Activated CD4-positive, alpha-beta T cell treated with anti-CD3 and anti-CD28 coated beads, Interleukin-2, Interleukin-4, amounts not matched to agents 100 ng/mL and 50 ng/mL, durations not matched to agents 16 hours and 8 hours (primary cell): ENCODE measurements at regions not wholly inside any gene's neighbourhood (a gene's known extent, or its start where the extent isn't known, plus 50 kb on each side); places are given as distances from the start of the nearest gene placed in this dataset.

Experiments used
- DNase-seq: peaks from one replicate; pipeline ENCODE4 v3.0.0-alpha.2; 2020; ENCODE audit warnings: low spot score

DNA sequence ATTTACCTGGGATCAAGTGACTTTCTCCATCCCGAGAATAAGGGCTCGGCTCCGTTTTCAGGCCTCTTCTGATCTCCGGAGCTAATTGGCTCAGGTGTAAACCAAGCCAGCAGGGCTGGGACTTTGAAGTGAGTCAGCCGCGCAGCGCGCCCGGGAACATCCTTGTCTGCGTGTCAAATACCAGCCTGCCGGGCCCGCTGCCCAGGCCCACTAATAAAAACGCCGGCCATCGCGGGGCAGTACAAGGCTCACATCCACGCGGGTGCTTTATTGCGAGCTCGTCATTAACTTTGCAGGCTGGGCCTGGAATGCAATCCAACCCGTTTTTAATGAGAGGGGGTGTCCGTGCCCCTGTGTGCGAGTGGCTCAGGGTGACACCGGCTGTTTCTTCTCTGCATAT is 416.8 kb downstream of the IRX2 start:
- no peak for DNase-seq

DNA sequence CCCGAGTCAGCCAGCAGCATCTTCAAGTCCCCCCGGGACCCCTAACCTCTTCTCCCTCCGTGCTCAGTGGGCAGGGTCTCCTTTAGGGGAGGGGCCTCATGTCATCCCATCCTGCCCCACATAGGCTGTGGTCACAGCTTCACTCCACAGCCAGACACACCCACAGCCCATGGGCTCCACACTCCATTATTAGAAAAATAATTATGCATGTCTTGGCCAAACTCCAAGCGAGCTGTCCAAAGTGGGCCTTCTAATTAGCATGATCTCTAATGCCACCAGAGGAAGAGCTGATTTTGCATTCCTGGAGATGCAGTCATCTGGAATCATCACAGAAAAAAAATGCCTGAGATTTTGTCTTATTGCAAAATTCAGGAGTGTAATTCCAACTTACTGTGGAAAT is 418.2 kb downstream of the IRX2 start:
- DNase-seq: no peak

- no peak for DNase-seq
These were observed 419.0 kb downstream of the IRX2 start for GRCh38 chr5:2332521-2332920.

DNA sequence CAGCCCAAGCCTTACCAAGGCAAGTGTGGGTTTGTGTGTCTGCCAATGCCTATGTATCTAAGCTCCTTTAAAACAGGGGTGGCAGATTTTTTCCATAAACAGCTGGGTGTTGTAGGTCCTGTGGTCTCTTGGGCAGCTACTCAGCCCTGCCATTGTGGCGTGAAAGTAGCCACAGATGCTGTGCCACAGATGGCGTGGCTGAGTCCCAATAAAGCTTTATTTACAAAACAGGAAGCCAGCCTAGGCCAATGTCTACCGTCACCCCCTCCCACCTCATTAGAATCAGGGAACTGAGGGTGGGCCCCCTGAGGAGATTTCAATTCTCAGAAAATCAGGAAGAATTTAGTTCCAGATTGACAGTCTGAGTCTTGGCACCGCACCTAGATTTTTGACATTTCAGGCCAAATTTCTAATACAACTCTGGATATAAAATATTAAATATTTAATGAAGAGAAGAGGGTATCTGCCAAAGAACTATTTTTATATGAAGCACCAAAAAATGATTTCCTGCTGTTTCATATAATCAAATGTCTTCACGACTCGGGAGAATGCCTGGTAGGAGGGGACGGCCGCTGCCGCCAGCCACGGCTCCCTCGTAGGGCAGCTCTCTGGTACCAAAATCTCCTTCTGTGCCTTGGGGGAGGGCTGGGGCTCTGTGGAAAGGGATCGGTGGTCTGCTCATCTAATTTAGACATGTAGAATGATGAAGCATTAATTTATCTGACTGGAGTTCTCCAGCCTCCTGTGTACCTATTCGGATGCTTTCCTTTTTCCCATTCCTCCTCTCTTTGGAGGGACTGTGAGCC is 420.9 kb downstream of the IRX2 start:
- DNase-seq: no peak

- no peak for DNase-seq
These were observed 421.7 kb downstream of the IRX2 start for GRCh38 chr5:2329741-2330140.

GRCh38 chr5:2326601-2327000 is 424.9 kb downstream of the IRX2 start:
- DNase-seq: no peak

- DNase-seq: no peak
These were observed 426.7 kb downstream of the IRX2 start for GRCh38 chr5:2324788-2325187.

DNA sequence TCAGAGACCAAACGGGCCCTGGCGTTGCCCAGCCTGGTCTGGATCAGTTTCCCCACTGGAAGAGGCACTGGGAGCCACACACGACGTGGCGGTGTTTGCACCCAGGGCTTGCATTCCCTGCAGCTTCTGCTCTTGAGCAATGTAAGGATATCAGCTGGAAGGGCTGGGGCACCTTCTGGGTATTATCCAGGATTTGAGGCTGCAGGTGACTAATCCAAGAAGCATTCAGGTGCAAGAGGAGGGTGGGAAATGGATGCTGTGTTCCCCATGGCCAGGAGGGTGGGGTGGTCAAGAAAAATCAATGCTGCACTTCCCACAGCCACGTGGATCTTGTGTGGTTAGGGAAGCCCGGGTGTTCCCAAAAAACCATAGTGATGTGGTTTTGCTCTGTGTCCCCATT is 430.9 kb downstream of the IRX2 start:
- no peak for DNase-seq

DNA sequence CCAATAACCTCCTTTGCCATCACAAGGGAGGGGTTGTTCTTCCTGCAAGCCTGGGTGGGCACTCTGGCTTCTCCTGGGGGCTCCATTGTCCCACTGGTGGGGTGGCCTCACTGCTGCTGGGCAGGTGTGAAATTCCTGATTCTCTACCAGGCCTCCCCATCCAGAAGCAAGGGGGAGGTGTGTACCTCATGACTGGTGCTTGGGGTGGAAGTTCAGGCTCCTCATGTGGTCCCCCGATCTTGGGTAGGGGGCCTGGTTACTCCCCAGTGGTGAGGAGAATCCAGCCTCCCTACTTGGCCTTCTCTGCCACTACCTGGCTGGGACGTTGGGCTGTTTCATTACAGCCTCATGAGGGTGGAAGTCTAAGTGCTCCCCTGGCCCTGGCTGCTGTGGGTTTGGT is 433.9 kb downstream of the IRX2 start:
- DNase-seq: no peak

- no peak for DNase-seq
These were observed 429.1 kb upstream of the IRX4 start for GRCh38 chr5:2311851-2312250.

GRCh38 chr5:2310946-2311345 is 428.2 kb upstream of the IRX4 start:
- no peak for DNase-seq

GRCh38 chr5:2307631-2308030 is 424.9 kb upstream of the IRX4 start:
- no peak for DNase-seq

DNA sequence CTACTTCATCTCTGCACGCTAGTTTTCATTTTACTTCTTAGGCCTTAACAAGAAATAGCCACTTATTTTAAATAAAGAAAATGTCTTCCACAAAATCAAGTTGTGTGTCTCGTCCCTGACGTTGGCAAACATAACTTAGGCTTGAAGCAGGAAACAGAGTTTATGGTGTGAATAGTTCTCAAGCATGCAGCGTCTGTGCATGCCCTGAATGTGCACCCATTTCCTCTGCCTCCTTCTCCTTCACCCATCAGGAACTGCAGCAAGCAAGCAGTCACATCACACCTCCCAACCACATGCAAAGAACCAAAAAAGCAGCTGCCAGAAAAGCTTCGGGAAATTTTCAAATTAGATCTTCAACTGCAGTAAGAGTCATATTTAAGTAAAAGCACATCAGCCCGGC is 424.0 kb upstream of the IRX4 start:
- no peak for DNase-seq

DNA sequence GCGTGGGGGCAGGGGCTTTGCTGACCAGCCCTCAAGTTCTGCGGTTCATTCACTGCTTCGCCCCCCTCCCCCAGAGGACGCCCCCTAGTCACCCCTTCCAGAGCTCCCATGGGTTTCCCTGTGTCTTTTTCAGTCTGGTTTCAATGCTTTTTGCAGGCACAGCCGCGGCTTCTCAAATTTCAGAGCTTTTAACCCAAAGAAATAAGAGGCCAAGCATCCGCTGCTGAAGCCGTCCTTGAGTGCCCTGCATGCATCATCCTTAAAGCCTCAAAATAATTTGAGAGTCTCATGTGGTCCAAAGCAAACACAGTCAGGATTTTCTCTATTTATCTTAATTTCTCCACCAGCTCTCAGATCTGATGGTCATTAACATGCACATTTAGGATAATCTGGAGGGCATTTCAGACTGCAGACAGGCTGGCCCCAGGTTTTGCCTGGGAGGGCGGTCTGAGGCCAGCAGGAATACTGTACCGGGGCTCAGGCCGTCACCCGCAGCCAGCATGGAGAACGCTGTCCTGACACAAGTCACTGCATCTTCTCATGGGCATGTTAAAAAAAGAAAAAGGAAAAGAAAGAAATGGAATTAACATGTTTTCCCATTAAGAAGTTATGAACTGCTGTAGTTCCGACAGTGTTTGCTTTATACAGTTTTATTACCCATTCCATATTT is 420.8 kb upstream of the IRX4 start:
- no peak for DNase-seq

DNA sequence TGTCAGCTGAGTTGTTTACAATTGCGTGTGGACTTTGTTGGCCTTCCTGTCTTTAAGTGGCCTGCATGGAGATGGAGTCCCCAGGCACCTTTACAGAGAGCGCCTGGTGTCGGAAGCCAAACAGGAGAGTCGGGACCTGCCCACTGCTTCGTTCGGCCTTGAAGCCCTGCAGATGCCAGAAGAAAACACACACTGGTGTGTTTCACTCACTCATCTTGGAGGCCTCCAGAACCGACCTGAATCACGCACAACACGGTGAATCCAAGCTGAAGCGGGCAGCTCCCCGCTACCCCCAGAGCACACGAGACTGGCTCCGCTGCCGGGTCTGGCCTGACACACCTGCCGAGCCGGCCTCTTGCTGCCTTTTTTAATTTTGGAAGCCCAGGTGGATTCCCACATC is 419.4 kb upstream of the IRX4 start:
- DNase-seq: no peak

GRCh38 chr5:2300861-2301574 is 418.3 kb upstream of the IRX4 start:
- no peak for DNase-seq

DNA sequence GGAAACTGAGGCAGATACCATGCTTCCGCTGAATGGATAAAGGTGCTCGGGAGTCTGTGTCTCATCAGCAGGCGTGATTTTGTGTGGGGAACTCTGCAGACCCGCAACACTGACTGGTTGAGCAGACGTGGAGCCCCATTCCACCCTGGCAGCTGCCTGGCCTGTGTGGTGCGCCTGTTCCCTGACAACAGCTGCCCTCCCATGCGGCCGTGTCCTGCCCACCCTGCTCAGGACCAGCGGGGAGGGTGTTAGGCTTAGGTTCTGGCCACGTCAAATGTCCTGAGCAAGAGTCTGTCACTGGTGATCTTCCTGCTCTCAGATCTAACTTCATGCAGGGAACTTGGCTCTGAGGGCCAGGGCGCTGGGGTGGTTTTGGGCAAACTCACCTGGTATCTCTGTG is 417.7 kb upstream of the IRX4 start:
- no peak for DNase-seq

GRCh38 chr5:2299388-2300220 is 416.9 kb upstream of the IRX4 start:
- DNase-seq: no peak

DNA sequence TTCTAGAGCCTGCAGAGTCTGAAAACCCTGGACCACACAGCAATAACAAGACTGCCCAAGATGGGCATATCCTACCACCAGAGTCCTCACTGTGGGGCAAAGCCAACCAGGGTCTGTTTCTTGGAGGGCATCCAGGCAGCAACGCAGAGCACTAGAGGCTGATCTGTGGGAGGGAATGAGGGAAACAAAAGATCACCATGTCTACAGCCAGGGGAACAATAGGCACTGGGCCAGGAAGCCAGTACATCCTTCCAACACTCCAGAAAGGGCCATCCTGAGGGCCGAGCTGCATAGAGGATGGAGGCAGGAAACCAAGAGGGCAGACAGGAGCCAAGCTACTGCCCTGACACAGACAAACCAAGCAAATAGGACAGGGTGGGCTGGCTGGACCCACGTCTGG is 416.1 kb upstream of the IRX4 start:
- no peak for DNase-seq

- no peak for DNase-seq
These were observed 415.3 kb upstream of the IRX4 start for GRCh38 chr5:2297991-2298390.

GRCh38 chr5:2295476-2295875 is 412.8 kb upstream of the IRX4 start:
- no peak for DNase-seq

DNA sequence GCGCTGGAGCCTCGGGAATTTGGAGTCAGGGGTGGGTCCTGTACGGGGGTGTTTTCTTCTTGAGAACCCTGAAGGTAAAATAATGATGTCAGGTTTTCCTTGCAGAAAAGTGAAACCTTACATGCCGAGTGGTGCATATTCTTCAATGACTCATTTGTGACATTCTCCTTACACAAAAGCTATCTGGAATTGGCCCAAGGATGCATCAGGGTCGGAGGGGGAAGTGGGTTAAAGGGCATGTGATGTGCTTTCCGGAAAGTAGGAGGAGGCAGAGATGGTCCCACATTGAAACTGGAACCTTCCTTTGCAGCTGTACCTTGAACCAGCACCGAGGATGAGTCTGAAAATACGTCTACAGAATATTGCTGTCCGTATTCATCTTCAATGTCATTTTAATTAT is 411.2 kb upstream of the IRX4 start:
- DNase-seq: no peak
